ENCODE measurements at regions not wholly inside any gene's neighbourhood (a gene's known extent, or its start where the extent isn't known, plus 50 kb on each side); places are given as distances from the start of the nearest gene placed in this dataset.

- TF ChIP-seq POLR2A (IDR thresholded peaks at IDR 0.05; ENCODE audit: low read length) = no peak
- TF ChIP-seq HEYL (CRISPR knock-in tag; IDR thresholded peaks at IDR 0.05) = no peak
- no peak for TF ChIP-seq GATA3 (IDR thresholded peaks at IDR 0.05; ENCODE audit: borderline replicate concordance)
- TF ChIP-seq CTCF (IDR thresholded peaks at IDR 0.05) = no peak
- TF ChIP-seq EP300 (IDR thresholded peaks at IDR 0.05) = no peak
- no peak for TF ChIP-seq RAD21 (conservative IDR thresholded peaks at IDR 0.05 in 1 of 2, IDR thresholded peaks at IDR 0.05 in 1 of 2)
- no peak for TF ChIP-seq HMGXB4 (CRISPR knock-in tag; IDR thresholded peaks at IDR 0.05; ENCODE audit: borderline replicate concordance)
- TF ChIP-seq NFE2L2 (conservative IDR thresholded peaks at IDR 0.05; ENCODE audit: low read length) = no peak
- TF ChIP-seq RCOR1 (IDR thresholded peaks at IDR 0.05; ENCODE audit: low read depth, low read length) = no peak
- TF ChIP-seq JUN (IDR thresholded peaks at IDR 0.05) = no peak
- TF ChIP-seq RFX5 (IDR thresholded peaks at IDR 0.05) = no peak
- no peak for TF ChIP-seq REST (IDR thresholded peaks at IDR 0.05)
- no peak for TF ChIP-seq KDM5A (IDR thresholded peaks at IDR 0.05)
- TF ChIP-seq EHMT2 (IDR thresholded peaks at IDR 0.05; ENCODE audit: low read depth) = no peak
Measured at GRCh38 chr2:136295168-136295567, 177.2 kb upstream of the CXCR4 start.

Measured in A549 (cell line).